Astrocyte (in vitro differentiated cells and primary cell): ENCODE measurements at regions not wholly inside any gene's neighbourhood (a gene's known extent, or its start where the extent isn't known, plus 50 kb on each side); places are given as distances from the start of the nearest gene placed in this dataset.

ENCODE experiments used
- DNase-seq: peaks from one replicate; pipeline ENCODE4 v3.0.0-alpha.2; 2010; ENCODE audit warnings: low read depth
- FAIRE-seq: peaks from 2 replicates; lab custom pipeline; 2011; peaks lifted over from hg19 to GRCh38; lab: Jason Lieb, UNC
- H2AFZ ChIP-seq: 2 replicates; pipeline ENCODE4 v1.6.0; 2012; ENCODE audit warnings: low read depth, low read length, inconsistent platforms
- H3K27ac ChIP-seq: 2 replicates; pipeline ENCODE4 v1.5.1; 2011; ENCODE audit warnings: low read depth, low read length, inconsistent platforms
- H3K27me3 ChIP-seq: 2 replicates; pipeline ENCODE4 v1.6.0; 2011; ENCODE audit warnings: low read length, inconsistent platforms; ENCODE audit not compliant: insufficient read depth
- H3K36me3 ChIP-seq: 2 replicates; pipeline ENCODE4 v1.5.1; 2011; ENCODE audit warnings: low read length, inconsistent platforms; ENCODE audit not compliant: insufficient read depth
- H3K4me1 ChIP-seq: 2 replicates; pipeline ENCODE4 v1.5.1; 2011; ENCODE audit warnings: low read length, inconsistent platforms; ENCODE audit not compliant: insufficient read depth
- H3K4me2 ChIP-seq: 2 replicates; pipeline ENCODE4 v1.6.0; 2012; ENCODE audit warnings: low read length, inconsistent platforms
- H3K4me3 ChIP-seq: 2 replicates; pipeline ENCODE4 v1.5.1; 2011; ENCODE audit warnings: low read depth, mild to moderate bottlenecking, low read length, inconsistent platforms; ENCODE audit not compliant: insufficient read depth
- H3K79me2 ChIP-seq: 2 replicates; pipeline ENCODE4 v1.6.0; 2012; ENCODE audit warnings: mild to moderate bottlenecking, low read length, inconsistent platforms; ENCODE audit not compliant: insufficient read depth
- H3K9ac ChIP-seq: 2 replicates; pipeline ENCODE4 v1.6.0; 2012; ENCODE audit warnings: mild to moderate bottlenecking, low read length, inconsistent platforms
- H3K9me3 ChIP-seq: 2 replicates; pipeline ENCODE4 v1.5.1; 2012; ENCODE audit warnings: low read depth, mild to moderate bottlenecking, low read length, inconsistent platforms; ENCODE audit not compliant: insufficient read depth
- H4K20me1 ChIP-seq: 2 replicates; pipeline ENCODE4 v1.6.0; 2012; ENCODE audit warnings: low read length, inconsistent platforms; ENCODE audit not compliant: insufficient read depth
- H3K27ac Mint-ChIP-seq: one replicate; pipeline ENCODE4 v1.8.0; 2021; ENCODE audit warnings: mild to moderate bottlenecking, mixed read lengths; ENCODE audit not compliant: unreplicated experiment
- H3K27me3 Mint-ChIP-seq: one replicate; pipeline ENCODE4 v1.8.0; 2021; ENCODE audit warnings: low read depth, mixed read lengths; ENCODE audit not compliant: unreplicated experiment
- H3K36me3 Mint-ChIP-seq: one replicate; pipeline ENCODE4 v1.8.0; 2021; ENCODE audit warnings: low read depth, mixed read lengths; ENCODE audit not compliant: unreplicated experiment
- H3K4me1 Mint-ChIP-seq: one replicate; pipeline ENCODE4 v1.8.0; 2021; ENCODE audit warnings: low read depth, mixed read lengths; ENCODE audit not compliant: unreplicated experiment
- H3K4me3 Mint-ChIP-seq: one replicate; pipeline ENCODE4 v1.8.0; 2021; ENCODE audit warnings: mild to moderate bottlenecking, moderate library complexity, mixed read lengths; ENCODE audit not compliant: unreplicated experiment
- H3K9me3 Mint-ChIP-seq: one replicate; pipeline ENCODE4 v1.8.0; 2021; ENCODE audit warnings: mild to moderate bottlenecking, mixed read lengths; ENCODE audit not compliant: unreplicated experiment
- EZH2 ChIP-seq: IDR thresholded peaks from 2 replicates; pipeline ENCODE4 v1.6.1; 2012; ENCODE audit warnings: mild to moderate bottlenecking, low read length, inconsistent platforms; ENCODE audit not compliant: insufficient read depth
- TF ChIP-seq, protein P1 (sequence below): IDR thresholded peaks from 2 replicates; pipeline ENCODE4 v1.5.1; 2011; ENCODE audit warnings: low read depth, mild to moderate bottlenecking, inconsistent platforms, low read length, moderate library complexity; ENCODE audit not compliant: insufficient read depth

DNA sequence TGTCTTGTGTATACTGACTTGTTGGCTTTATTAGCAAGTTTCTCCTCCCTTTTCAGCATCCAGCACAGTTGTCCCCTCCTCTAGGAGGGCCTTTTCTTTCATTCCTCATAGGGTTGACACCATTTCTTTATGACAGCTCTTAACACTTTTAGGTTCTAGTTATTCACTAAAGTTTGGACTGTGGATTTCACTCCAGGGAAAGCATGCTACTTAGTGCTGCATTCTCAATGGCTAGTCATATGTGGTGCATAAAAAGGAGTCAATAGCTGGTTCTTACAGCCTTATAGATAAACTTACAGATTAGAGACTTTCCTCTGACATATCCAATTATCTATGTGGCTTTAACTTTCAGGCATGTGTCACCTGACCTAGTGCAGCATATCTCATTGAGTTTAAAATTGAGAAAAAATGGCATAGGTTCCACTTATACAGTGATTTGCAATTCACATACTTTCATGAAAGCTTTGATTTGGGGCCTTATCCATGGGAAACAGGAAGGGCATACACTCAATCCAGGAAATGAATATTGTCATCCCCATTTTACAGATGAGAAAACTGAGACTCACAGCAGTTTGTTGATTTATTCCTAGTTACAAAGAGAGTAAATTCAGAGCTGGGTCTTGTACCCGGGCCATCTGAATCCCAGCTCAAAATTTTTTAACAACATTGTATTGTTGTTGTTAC, 289.7 kb downstream of the LPIN1 start:
- TF ChIP-seq, protein P1, sequence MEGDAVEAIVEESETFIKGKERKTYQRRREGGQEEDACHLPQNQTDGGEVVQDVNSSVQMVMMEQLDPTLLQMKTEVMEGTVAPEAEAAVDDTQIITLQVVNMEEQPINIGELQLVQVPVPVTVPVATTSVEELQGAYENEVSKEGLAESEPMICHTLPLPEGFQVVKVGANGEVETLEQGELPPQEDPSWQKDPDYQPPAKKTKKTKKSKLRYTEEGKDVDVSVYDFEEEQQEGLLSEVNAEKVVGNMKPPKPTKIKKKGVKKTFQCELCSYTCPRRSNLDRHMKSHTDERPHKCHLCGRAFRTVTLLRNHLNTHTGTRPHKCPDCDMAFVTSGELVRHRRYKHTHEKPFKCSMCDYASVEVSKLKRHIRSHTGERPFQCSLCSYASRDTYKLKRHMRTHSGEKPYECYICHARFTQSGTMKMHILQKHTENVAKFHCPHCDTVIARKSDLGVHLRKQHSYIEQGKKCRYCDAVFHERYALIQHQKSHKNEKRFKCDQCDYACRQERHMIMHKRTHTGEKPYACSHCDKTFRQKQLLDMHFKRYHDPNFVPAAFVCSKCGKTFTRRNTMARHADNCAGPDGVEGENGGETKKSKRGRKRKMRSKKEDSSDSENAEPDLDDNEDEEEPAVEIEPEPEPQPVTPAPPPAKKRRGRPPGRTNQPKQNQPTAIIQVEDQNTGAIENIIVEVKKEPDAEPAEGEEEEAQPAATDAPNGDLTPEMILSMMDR = no peak
- TF ChIP-seq EZH2 = no peak
- H3K9me3 ChIP-seq = peaks cover 11% of the 10 kb centered on the region
- H3K27me3 ChIP-seq = no peaks in the 10 kb centered on the region
- DNase-seq (no peak), FAIRE-seq (no peak)
- Mint-ChIP-seq H3K27ac (no peak overlapping the region), H3K9me3 (peaks cover 35% of the 10 kb centered on the region), H3K27me3 (peaks cover 2% of the 10 kb centered on the region), H3K4me1 (peaks cover 12% of the 10 kb centered on the region), H3K36me3 (peaks cover 10% of the 10 kb centered on the region), H3K4me3 (no peak overlapping the region)
- H3K9ac ChIP-seq = no peak overlapping the region
- H4K20me1 ChIP-seq = no peaks in the 10 kb centered on the region
- H3K27ac ChIP-seq = no peak overlapping the region
- no peak overlapping the region for H2AFZ ChIP-seq
- no peaks in the 10 kb centered on the region for H3K79me2 ChIP-seq
- no peak overlapping the region for H3K4me2 ChIP-seq
- H3K4me3 ChIP-seq = no peak overlapping the region
- H3K36me3 ChIP-seq = no peaks in the 10 kb centered on the region
- H3K4me1 ChIP-seq = peaks cover 4% of the 10 kb centered on the region

DNA sequence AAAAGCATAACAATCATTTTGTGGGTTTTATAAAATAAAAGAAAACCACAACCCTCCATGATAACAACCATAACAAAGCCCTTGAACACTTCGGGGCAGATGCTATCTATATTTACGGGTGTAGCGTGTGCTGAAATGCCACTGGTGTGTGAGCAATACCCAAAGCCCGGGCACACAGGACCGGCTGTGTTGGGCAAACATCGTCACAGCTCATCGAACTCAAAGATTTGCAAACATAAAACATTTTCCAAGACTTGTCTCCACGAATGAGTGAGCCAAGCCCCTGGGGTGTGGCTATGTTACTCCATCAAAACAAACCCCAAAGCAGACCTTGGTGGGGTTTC, 290.2 kb downstream of the LPIN1 start:
- H3K36me3 ChIP-seq = no peaks in the 10 kb centered on the region
- no peaks in the 10 kb centered on the region for H4K20me1 ChIP-seq
- no peak overlapping the region for H3K27ac ChIP-seq
- no peak overlapping the region for H3K4me2 ChIP-seq
- Mint-ChIP-seq H3K27ac (no peak overlapping the region), H3K9me3 (peaks cover 39% of the 10 kb centered on the region), H3K4me1 (peaks cover 12% of the 10 kb centered on the region), H3K27me3 (peaks cover 2% of the 10 kb centered on the region), H3K4me3 (no peak overlapping the region), H3K36me3 (peaks cover 10% of the 10 kb centered on the region)
- peaks cover 11% of the 10 kb centered on the region for H3K9me3 ChIP-seq
- no peak overlapping the region for H3K9ac ChIP-seq
- FAIRE-seq = no peak
- no peak for DNase-seq
- H3K4me3 ChIP-seq = no peak overlapping the region
- no peaks in the 10 kb centered on the region for H3K27me3 ChIP-seq
- H2AFZ ChIP-seq = no peak overlapping the region
- peaks cover 4% of the 10 kb centered on the region for H3K4me1 ChIP-seq
- TF ChIP-seq EZH2 = no peak
- TF ChIP-seq, protein P1 = no peak
- H3K79me2 ChIP-seq = no peaks in the 10 kb centered on the region

DNA sequence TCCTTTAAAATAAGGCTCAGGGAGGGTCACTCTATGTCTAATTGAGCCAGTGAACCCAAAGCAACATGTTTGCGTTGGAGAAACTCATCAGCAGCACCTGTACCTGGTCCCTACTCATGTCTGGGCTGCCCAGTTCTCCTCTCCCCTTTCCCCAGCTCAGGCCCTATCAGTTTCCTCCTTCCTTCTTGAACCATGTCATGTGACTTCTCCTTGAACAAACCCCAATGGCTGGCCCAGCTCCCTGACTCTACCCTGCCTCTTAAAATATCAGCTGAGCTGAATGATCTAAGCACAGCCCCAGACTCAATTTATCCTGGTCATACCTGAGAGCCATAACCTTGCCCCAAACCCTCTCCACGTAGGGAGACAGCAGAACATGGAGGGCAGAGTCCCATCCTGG, 290.9 kb downstream of the LPIN1 start:
- H3K9me3 Mint-ChIP-seq = peaks cover 41% of the 10 kb centered on the region
- Histone ChIP-seq H3K36me3 (no peaks in the 10 kb centered on the region), H3K27me3 (no peaks in the 10 kb centered on the region), H3K4me3 (no peak overlapping the region), H3K9ac (no peak overlapping the region), H3K79me2 (no peaks in the 10 kb centered on the region), H4K20me1 (no peaks in the 10 kb centered on the region), H3K4me1 (peaks cover 4% of the 10 kb centered on the region), H3K9me3 (peaks cover 11% of the 10 kb centered on the region), H3K4me2 (no peak overlapping the region), H2AFZ (no peak overlapping the region), H3K27ac (no peak overlapping the region)
- no peak for DNase-seq
- H3K27me3 Mint-ChIP-seq = peaks cover 2% of the 10 kb centered on the region
- peaks cover 10% of the 10 kb centered on the region for H3K4me1 Mint-ChIP-seq
- FAIRE-seq = no peak
- H3K27ac Mint-ChIP-seq = no peak overlapping the region
- H3K36me3 Mint-ChIP-seq = peaks cover 10% of the 10 kb centered on the region
- no peak overlapping the region for H3K4me3 Mint-ChIP-seq
- no peak for TF ChIP-seq EZH2
- TF ChIP-seq, protein P1 = no peak
